ENCODE measurements at regions not wholly inside any gene's neighbourhood (a gene's known extent, or its start where the extent isn't known, plus 50 kb on each side); places are given as distances from the start of the nearest gene placed in this dataset.

DNA sequence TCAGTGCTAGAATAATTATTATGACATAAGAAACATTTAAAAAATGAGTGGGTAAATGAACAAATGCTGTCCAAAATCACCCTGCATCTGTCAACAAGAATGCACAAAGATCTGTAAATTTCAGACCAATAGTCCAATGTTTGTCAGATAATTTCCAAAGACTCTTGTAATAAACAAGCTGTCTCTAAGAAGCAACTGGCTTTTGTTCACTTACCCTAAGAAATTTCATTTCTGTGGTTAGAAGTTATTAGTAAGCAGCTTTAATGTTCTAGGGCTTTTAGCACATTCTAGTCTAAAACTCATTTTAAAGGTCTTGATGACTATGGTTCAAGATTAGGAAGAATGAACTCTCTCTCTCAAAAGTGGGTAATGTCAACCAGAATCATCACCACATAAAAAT, 560.3 kb upstream of the SMIM31 start:
- TF ChIP-seq ZFP37 (tag by site-specific recombination; IDR thresholded peaks at IDR 0.05) = no peak
- TF ChIP-seq OSR2 (tag by site-specific recombination; IDR thresholded peaks at IDR 0.05) = no peak
- TF ChIP-seq ZNF174 (tag by site-specific recombination; IDR thresholded peaks at IDR 0.05) = no peak
- no peak for TF ChIP-seq ZNF114 (tag by site-specific recombination; IDR thresholded peaks at IDR 0.05)
- TF ChIP-seq, protein P1, sequence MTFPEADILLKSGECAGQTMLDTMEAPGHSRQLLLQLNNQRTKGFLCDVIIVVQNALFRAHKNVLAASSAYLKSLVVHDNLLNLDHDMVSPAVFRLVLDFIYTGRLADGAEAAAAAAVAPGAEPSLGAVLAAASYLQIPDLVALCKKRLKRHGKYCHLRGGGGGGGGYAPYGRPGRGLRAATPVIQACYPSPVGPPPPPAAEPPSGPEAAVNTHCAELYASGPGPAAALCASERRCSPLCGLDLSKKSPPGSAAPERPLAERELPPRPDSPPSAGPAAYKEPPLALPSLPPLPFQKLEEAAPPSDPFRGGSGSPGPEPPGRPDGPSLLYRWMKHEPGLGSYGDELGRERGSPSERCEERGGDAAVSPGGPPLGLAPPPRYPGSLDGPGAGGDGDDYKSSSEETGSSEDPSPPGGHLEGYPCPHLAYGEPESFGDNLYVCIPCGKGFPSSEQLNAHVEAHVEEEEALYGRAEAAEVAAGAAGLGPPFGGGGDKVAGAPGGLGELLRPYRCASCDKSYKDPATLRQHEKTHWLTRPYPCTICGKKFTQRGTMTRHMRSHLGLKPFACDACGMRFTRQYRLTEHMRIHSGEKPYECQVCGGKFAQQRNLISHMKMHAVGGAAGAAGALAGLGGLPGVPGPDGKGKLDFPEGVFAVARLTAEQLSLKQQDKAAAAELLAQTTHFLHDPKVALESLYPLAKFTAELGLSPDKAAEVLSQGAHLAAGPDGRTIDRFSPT (tag by site-specific recombination; IDR thresholded peaks at IDR 0.05) = no peak
- TF ChIP-seq ZNF2 (tag by site-specific recombination; IDR thresholded peaks at IDR 0.05) = no peak
- no peak for TF ChIP-seq ZNF335 (tag by site-specific recombination; conservative IDR thresholded peaks at IDR 0.05)
- no peak for TF ChIP-seq ZNF391 (tag by site-specific recombination; IDR thresholded peaks at IDR 0.05; ENCODE audit: borderline replicate concordance, low read depth)
- TF ChIP-seq ZNF248 (tag by site-specific recombination; IDR thresholded peaks at IDR 0.05) = no peak
- TF ChIP-seq ZNF701 (tag by site-specific recombination; IDR thresholded peaks at IDR 0.05) = no peak
- no peak for TF ChIP-seq PRDM1 (tag by site-specific recombination; IDR thresholded peaks at IDR 0.05)
- no peak for TF ChIP-seq ZNF776 (tag by site-specific recombination; IDR thresholded peaks at IDR 0.05; ENCODE audit: borderline replicate concordance)
- TF ChIP-seq, protein P2, sequence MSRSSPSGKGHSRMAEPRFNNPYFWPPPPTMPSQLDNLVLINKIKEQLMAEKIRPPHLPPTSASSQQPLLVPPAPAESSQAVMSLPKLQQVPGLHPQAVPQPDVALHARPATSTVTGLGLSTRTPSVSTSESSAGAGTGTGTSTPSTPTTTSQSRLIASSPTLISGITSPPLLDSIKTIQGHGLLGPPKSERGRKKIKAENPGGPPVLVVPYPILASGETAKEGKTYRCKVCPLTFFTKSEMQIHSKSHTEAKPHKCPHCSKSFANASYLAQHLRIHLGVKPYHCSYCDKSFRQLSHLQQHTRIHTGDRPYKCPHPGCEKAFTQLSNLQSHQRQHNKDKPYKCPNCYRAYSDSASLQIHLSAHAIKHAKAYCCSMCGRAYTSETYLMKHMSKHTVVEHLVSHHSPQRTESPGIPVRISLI (tag by site-specific recombination; IDR thresholded peaks at IDR 0.05) = no peak
- TF ChIP-seq ZNF433 (tag by site-specific recombination; IDR thresholded peaks at IDR 0.05; ENCODE audit: low read depth) = no peak
- no peak overlapping the region for H3K27ac ChIP-seq (ENCODE audit: extremely low read depth, low read depth, low read length)
- CTCF ChIA-PET = no interaction called here
- H3K4me1 ChIP-seq (ENCODE audit: control insufficient read depth, insufficient read depth, low read length) = no peaks in the 10 kb centered on the region
- no peaks in the 10 kb centered on the region for H3K9me3 ChIP-seq (ENCODE audit: control insufficient read depth, insufficient read depth, low read depth, low read length)
- POLR2A ChIA-PET = no interaction called here
- no peaks in the 10 kb centered on the region for H3K36me3 ChIP-seq (ENCODE audit: control insufficient read depth in 2 of 2, insufficient read depth in 1 of 2, low read length in 2 of 2)
- no peak overlapping the region for H3K4me3 ChIP-seq (ENCODE audit: low read depth, low read length)

DNA sequence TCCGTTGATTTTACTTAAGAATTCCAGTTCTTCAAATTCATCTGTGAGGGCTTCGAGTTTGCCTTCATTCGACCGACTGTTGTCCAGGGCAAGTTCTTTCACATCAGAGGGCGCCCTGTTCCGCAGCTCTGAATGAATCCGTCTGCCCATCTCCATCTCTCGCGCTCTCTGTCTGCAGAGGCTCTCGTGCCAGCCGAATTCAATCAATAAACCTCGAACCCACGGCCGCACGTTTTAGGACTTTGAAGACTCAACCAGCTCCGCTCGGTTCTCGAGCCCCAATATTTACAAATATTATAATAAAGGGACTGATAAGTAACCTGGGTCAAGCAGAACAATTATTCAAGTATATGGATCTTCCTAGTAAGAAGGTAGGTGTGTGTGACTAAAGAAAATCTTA, 556.4 kb upstream of the SMIM31 start:
- Histone ChIP-seq H3K27ac (ENCODE audit: extremely low read depth, low read depth, low read length) (no peak overlapping the region), H3K36me3 (ENCODE audit: control insufficient read depth in 2 of 2, insufficient read depth in 1 of 2, low read length in 2 of 2) (no peaks in the 10 kb centered on the region), H3K4me3 (ENCODE audit: low read depth, low read length) (no peak overlapping the region), H3K4me1 (ENCODE audit: control insufficient read depth, insufficient read depth, low read length) (no peaks in the 10 kb centered on the region), H3K9me3 (ENCODE audit: control insufficient read depth, insufficient read depth, low read depth, low read length) (no peaks in the 10 kb centered on the region)
- TF ChIP-seq, protein P3, sequence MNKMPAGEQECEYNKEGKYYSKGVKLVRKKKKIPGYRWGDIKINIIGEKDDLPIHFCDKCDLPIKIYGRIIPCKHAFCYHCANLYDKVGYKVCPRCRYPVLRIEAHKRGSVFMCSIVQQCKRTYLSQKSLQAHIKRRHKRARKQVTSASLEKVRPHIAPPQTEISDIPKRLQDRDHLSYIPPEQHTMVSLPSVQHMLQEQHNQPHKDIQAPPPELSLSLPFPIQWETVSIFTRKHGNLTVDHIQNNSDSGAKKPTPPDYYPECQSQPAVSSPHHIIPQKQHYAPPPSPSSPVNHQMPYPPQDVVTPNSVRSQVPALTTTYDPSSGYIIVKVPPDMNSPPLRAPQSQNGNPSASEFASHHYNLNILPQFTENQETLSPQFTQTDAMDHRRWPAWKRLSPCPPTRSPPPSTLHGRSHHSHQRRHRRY (tag by site-specific recombination; IDR thresholded peaks at IDR 0.05) = no peak
- TF ChIP-seq MYNN (tag by site-specific recombination; IDR thresholded peaks at IDR 0.05; ENCODE audit: borderline replicate concordance) (no peak), ZBTB48 (tag by site-specific recombination; IDR thresholded peaks at IDR 0.05) (no peak), ZNF23 (tag by site-specific recombination; IDR thresholded peaks at IDR 0.05; ENCODE audit: borderline replicate concordance) (no peak)
- ChIA-PET CTCF (no interaction called here), POLR2A (no interaction called here)

DNA sequence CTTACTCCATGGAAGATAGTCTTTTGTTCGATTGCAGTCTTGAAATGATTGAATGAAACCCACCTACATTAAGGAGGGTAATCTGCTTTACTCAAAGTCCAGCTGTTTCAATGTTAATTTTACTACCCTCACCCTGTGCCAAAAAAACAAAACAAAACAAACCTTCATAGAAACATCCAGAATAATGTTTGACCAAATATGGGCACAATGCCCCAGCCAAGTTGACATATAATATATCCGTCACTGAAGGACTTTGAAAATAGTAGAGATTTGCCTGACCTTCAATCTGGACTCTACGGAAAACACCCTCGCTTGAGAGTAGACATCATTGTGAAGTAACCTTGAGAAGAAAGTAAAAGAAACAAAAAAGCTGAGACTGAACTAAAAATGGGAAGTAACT, 550.5 kb upstream of the SMIM31 start:
- ChIA-PET CTCF (no interaction called here), POLR2A (no interaction called here)
- Histone ChIP-seq H3K36me3 (ENCODE audit: control insufficient read depth in 2 of 2, insufficient read depth in 1 of 2, low read length in 2 of 2) (no peaks in the 10 kb centered on the region), H3K4me3 (ENCODE audit: low read depth, low read length) (no peak overlapping the region), H3K9me3 (ENCODE audit: control insufficient read depth, insufficient read depth, low read depth, low read length) (no peaks in the 10 kb centered on the region), H3K27ac (ENCODE audit: extremely low read depth, low read depth, low read length) (no peak overlapping the region), H3K4me1 (ENCODE audit: control insufficient read depth, insufficient read depth, low read length) (no peaks in the 10 kb centered on the region)
- TF ChIP-seq ZNF223 (tag by site-specific recombination; IDR thresholded peaks at IDR 0.05) (no peak), SCRT1 (tag by site-specific recombination; IDR thresholded peaks at IDR 0.05; ENCODE audit: borderline replicate concordance) (no peak), ZNF785 (tag by site-specific recombination; IDR thresholded peaks at IDR 0.05) (no peak), TRIM28 (IDR thresholded peaks at IDR 0.05; ENCODE audit: borderline replicate concordance, low read length) (no peak), ZNF514 (tag by site-specific recombination; IDR thresholded peaks at IDR 0.05) (no peak), GLI2 (tag by site-specific recombination; IDR thresholded peaks at IDR 0.05; ENCODE audit: borderline replicate concordance, low read depth) (no peak)
- TF ChIP-seq, protein P4, sequence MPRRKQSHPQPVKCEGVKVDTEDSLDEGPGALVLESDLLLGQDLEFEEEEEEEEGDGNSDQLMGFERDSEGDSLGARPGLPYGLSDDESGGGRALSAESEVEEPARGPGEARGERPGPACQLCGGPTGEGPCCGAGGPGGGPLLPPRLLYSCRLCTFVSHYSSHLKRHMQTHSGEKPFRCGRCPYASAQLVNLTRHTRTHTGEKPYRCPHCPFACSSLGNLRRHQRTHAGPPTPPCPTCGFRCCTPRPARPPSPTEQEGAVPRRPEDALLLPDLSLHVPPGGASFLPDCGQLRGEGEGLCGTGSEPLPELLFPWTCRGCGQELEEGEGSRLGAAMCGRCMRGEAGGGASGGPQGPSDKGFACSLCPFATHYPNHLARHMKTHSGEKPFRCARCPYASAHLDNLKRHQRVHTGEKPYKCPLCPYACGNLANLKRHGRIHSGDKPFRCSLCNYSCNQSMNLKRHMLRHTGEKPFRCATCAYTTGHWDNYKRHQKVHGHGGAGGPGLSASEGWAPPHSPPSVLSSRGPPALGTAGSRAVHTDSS (tag by site-specific recombination; IDR thresholded peaks at IDR 0.05) = no peak
- TF ChIP-seq, protein P5, sequence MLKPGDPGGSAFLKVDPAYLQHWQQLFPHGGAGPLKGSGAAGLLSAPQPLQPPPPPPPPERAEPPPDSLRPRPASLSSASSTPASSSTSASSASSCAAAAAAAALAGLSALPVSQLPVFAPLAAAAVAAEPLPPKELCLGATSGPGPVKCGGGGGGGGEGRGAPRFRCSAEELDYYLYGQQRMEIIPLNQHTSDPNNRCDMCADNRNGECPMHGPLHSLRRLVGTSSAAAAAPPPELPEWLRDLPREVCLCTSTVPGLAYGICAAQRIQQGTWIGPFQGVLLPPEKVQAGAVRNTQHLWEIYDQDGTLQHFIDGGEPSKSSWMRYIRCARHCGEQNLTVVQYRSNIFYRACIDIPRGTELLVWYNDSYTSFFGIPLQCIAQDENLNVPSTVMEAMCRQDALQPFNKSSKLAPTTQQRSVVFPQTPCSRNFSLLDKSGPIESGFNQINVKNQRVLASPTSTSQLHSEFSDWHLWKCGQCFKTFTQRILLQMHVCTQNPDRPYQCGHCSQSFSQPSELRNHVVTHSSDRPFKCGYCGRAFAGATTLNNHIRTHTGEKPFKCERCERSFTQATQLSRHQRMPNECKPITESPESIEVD (tag by site-specific recombination; IDR thresholded peaks at IDR 0.05) = no peak
